ENCODE measurements at regions not wholly inside any gene's neighbourhood (a gene's known extent, or its start where the extent isn't known, plus 50 kb on each side); places are given as distances from the start of the nearest gene placed in this dataset.
A peak's percentile ranks its signal among the peaks of the same experiment; 100 is the strongest.

- DNase-seq (ENCODE audit: low read depth) = peak; percentile 46
- no peak for TF ChIP-seq CTCF (conservative IDR thresholded peaks at IDR 0.05; ENCODE audit: low read depth, low read length)
- H3K4me3 ChIP-seq (ENCODE audit: low read depth, low read length) = no peak overlapping the region
Observed at GRCh38 chrX:42978655-42979379, 200.9 kb upstream of the PPP1R2C start.

- no peak overlapping the region for H3K4me3 ChIP-seq (ENCODE audit: low read depth, low read length)
- DNase-seq (ENCODE audit: low read depth) = no peak
- TF ChIP-seq CTCF (conservative IDR thresholded peaks at IDR 0.05; ENCODE audit: low read depth, low read length) = no peak
Observed at GRCh38 chrX:42988700-42989099, 210.7 kb upstream of the PPP1R2C start.

- no peak for TF ChIP-seq CTCF (conservative IDR thresholded peaks at IDR 0.05; ENCODE audit: low read depth, low read length)
- DNase-seq (ENCODE audit: low read depth) = no peak
- no peak overlapping the region for H3K4me3 ChIP-seq (ENCODE audit: low read depth, low read length)
Observed at GRCh38 chrX:42992199-42992943, 214.4 kb upstream of the PPP1R2C start.

GRCh38 chrX:42996861-42997260, 218.9 kb upstream of the PPP1R2C start:
- DNase-seq (ENCODE audit: low read depth) = no peak

GRCh38 chrX:43000121-43000520, 222.2 kb upstream of the PPP1R2C start:
- TF ChIP-seq CTCF (conservative IDR thresholded peaks at IDR 0.05; ENCODE audit: low read depth, low read length) = no peak
- DNase-seq (ENCODE audit: low read depth) = no peak

More at GRCh38 chrX:42996861-42997260, 218.9 kb upstream of the PPP1R2C start:
- H3K4me3 ChIP-seq (ENCODE audit: low read depth, low read length) = no peak overlapping the region
- no peak for TF ChIP-seq CTCF (conservative IDR thresholded peaks at IDR 0.05; ENCODE audit: low read depth, low read length)

GRCh38 chrX:43002526-43003203, 224.7 kb upstream of the PPP1R2C start:
- H3K4me3 ChIP-seq (ENCODE audit: low read depth, low read length) = no peak overlapping the region
- no peak for TF ChIP-seq CTCF (conservative IDR thresholded peaks at IDR 0.05; ENCODE audit: low read depth, low read length)
- DNase-seq (ENCODE audit: low read depth) = no peak

More at GRCh38 chrX:43000121-43000520, 222.2 kb upstream of the PPP1R2C start:
- no peak overlapping the region for H3K4me3 ChIP-seq (ENCODE audit: low read depth, low read length)

Measured in epithelial cell of proximal tubule (primary cell).